ENCODE measurements at regions not wholly inside any gene's neighbourhood (a gene's known extent, or its start where the extent isn't known, plus 50 kb on each side); places are given as distances from the start of the nearest gene placed in this dataset.

- no peak overlapping the region for H3K27ac Mint-ChIP-seq (ENCODE audit: unreplicated experiment)
- no peak overlapping the region for H3K4me3 Mint-ChIP-seq (ENCODE audit: unreplicated experiment)
- H3K36me3 Mint-ChIP-seq (ENCODE audit: unreplicated experiment): peaks cover 13% of the 10 kb centered on the region
- no peak for DNase-seq
- no peak for TF ChIP-seq CTCF (IDR thresholded peaks at IDR 0.05; ENCODE audit: partially characterized antibody, unreplicated experiment)
- peaks cover 9% of the 10 kb centered on the region for H3K4me1 Mint-ChIP-seq (ENCODE audit: low read depth, unreplicated experiment)
- peaks cover 6% of the 10 kb centered on the region for H3K27me3 Mint-ChIP-seq (ENCODE audit: unreplicated experiment)
- H3K9me3 Mint-ChIP-seq (ENCODE audit: unreplicated experiment): peaks cover 9% of the 10 kb centered on the region
Measured at GRCh38 chr3:115508562-115508961, 114.7 kb upstream of the GAP43 start.

DNA sequence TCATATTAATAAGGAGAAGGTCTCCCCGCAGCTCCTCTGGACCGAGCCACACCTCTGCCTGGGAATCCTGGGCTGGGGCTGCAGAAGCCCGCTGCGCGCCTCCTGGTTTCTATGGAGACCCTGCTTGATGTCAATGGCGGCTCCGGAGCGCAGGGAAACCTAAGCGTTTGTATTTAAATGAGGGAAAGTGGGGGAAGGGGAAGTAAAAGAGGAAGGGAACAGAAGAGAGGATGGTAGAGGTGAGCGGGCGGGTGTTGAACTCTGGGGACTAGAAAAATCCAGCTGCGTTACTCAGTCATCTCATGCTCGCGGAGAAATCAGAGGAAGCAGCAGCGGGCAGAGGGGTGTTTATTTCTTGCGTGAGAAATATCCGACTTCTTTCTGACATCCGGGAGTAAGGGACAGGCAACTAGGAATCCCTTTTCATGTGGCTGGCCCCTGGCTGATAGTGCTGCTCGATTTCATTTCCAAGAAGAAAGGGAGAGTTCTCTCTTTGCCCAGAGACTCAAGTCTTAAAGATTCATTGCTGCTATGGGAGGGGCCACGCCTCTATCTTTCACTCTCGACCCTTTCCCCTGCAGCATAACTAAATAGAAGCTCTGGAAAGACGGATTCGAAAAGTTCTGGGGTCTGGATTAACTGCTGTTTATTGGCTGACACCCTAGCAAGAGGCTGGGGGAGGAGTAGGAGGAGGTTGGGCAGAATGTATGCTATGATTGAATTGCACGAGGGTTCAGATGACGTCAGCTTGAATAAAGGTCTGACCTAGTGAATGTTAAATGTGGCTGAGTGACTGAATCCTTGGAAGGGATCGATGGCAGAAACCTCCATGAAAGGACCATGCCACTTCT lies 110.5 kb upstream of the GAP43 start:
- Mint-ChIP-seq H3K27ac (ENCODE audit: unreplicated experiment) (peak overlapping the region; percentile 96), H3K4me3 (ENCODE audit: unreplicated experiment) (peak overlapping the region; percentile 95), H3K27me3 (ENCODE audit: unreplicated experiment) (peaks cover 6% of the 10 kb centered on the region), H3K9me3 (ENCODE audit: unreplicated experiment) (peaks cover 6% of the 10 kb centered on the region), H3K4me1 (ENCODE audit: low read depth, unreplicated experiment) (peaks cover 9% of the 10 kb centered on the region), H3K36me3 (ENCODE audit: unreplicated experiment) (no peaks in the 10 kb centered on the region)
- DNase-seq: peak; percentile 71
- TF ChIP-seq CTCF (IDR thresholded peaks at IDR 0.05; ENCODE audit: partially characterized antibody, unreplicated experiment): no peak

DNA sequence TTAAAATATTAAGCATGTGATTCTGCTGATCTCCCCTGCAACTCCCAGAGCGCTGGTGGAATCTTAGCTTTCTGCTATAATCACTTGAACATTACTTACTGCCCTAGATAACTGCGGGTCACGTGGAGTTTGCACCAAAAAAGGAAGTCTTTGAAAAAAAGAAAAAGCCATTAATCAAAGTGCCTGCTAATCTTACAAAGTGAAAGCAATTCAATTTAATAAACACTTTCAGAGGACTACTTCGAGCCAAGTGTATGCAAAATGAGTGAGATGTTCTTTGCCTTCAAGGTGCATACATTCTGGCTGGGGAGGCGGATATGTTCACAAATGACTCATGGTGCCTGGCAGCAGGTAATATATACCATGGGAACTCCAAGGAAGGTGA lies 109.9 kb upstream of the GAP43 start:
- peak overlapping the region; percentile 96 for H3K27ac Mint-ChIP-seq (ENCODE audit: unreplicated experiment)
- no peak for TF ChIP-seq CTCF (IDR thresholded peaks at IDR 0.05; ENCODE audit: partially characterized antibody, unreplicated experiment)
- peaks cover 9% of the 10 kb centered on the region for H3K4me1 Mint-ChIP-seq (ENCODE audit: low read depth, unreplicated experiment)
- DNase-seq: no peak
- peaks cover 6% of the 10 kb centered on the region for H3K9me3 Mint-ChIP-seq (ENCODE audit: unreplicated experiment)
- H3K4me3 Mint-ChIP-seq (ENCODE audit: unreplicated experiment): peak overlapping the region; percentile 95
- peaks cover 6% of the 10 kb centered on the region for H3K27me3 Mint-ChIP-seq (ENCODE audit: unreplicated experiment)
- no peaks in the 10 kb centered on the region for H3K36me3 Mint-ChIP-seq (ENCODE audit: unreplicated experiment)

DNA sequence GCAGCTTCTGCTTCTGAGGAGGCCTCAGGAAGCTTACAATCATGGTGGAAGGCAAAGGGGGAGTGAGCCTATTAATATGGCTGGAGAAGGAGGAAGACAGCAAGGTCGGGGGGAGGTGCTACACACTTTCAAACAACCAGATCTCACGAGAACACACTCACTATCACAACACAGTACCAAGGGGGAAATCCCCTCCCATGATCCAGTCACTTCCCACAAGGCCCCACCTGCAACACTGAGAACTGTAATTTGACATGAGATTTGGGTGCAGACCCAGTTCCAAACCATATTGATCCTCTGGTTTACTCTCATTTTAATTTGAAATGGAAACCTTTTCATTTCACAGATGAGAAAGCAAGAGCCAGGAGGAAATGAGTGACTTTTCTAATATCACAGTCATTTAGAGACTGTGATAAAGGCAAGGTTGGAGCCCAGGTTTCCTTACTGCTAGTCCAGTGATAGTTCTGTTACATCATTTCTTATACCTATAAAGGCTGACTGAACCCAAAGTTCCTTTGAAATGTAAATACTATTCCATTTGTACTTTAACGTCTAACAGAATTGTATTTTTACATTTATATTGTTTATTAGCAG lies 105.8 kb upstream of the GAP43 start:
- no peaks in the 10 kb centered on the region for H3K36me3 Mint-ChIP-seq (ENCODE audit: unreplicated experiment)
- DNase-seq: no peak
- H3K9me3 Mint-ChIP-seq (ENCODE audit: unreplicated experiment): no peaks in the 10 kb centered on the region
- H3K4me3 Mint-ChIP-seq (ENCODE audit: unreplicated experiment): no peak overlapping the region
- H3K27ac Mint-ChIP-seq (ENCODE audit: unreplicated experiment): no peak overlapping the region
- no peak for TF ChIP-seq CTCF (IDR thresholded peaks at IDR 0.05; ENCODE audit: partially characterized antibody, unreplicated experiment)
- peaks cover 6% of the 10 kb centered on the region for H3K27me3 Mint-ChIP-seq (ENCODE audit: unreplicated experiment)
- H3K4me1 Mint-ChIP-seq (ENCODE audit: low read depth, unreplicated experiment): peaks cover 3% of the 10 kb centered on the region
